HG02623 (cell line): ENCODE measurements at regions not wholly inside any gene's neighbourhood (a gene's known extent, or its start where the extent isn't known, plus 50 kb on each side); places are given as distances from the start of the nearest gene placed in this dataset.

Experiments
- ATAC-seq: cut with Tn5 transposase; IDR thresholded peaks from one replicate; pipeline ENCODE4 v1.9.1; 2021; ENCODE audit warnings: moderate library complexity; ENCODE audit not compliant: unreplicated experiment

- no peak for ATAC-seq
Measured at GRCh38 chr9:86836266-86836665, 111.0 kb downstream of the GAS1 start.

DNA sequence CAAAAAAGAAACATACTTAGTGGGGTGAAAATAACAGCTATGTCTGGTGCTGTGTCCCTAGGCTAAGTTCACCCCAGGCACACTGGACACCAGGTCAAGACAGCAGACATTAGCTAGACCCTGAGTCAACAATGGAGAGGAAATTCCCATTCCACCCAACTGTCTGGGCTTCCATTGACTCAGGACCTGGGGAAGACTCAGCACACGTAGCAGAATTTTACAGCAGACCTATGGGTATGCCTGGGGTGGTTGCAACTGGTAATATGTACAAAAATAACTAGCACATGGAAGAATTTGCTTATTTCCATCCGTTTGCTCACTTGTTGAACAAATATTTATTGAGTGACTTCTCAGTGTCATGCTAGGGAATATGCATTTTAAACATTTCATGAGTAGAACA, 117.0 kb downstream of the GAS1 start:
- no peak for ATAC-seq

- no peak for ATAC-seq
Measured at GRCh38 chr9:86829496-86830046, 117.7 kb downstream of the GAS1 start.

DNA sequence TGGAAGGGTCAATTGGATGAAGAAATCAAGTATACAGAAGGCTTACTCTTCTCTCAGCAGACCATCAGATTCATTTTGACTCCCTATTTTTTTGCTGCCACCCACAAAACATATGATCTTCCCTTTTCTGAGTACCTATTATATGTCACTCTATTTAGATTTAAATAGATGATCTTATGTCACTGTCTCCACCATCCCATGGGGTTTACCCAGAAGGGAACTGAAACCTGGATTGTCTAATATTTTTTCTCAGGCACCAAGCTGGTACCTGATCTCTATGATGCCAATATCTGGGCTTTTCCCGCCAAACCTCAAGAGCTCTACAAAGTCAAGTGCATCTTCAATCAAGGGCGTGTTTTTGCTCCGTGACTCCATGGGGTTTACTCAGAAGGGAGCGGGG, 118.7 kb downstream of the GAS1 start:
- ATAC-seq: no peak

- ATAC-seq: no peak
Measured at GRCh38 chr9:86827893-86828292, 119.4 kb downstream of the GAS1 start.

GRCh38 chr9:86825299-86825698, 122.0 kb downstream of the GAS1 start:
- no peak for ATAC-seq

DNA sequence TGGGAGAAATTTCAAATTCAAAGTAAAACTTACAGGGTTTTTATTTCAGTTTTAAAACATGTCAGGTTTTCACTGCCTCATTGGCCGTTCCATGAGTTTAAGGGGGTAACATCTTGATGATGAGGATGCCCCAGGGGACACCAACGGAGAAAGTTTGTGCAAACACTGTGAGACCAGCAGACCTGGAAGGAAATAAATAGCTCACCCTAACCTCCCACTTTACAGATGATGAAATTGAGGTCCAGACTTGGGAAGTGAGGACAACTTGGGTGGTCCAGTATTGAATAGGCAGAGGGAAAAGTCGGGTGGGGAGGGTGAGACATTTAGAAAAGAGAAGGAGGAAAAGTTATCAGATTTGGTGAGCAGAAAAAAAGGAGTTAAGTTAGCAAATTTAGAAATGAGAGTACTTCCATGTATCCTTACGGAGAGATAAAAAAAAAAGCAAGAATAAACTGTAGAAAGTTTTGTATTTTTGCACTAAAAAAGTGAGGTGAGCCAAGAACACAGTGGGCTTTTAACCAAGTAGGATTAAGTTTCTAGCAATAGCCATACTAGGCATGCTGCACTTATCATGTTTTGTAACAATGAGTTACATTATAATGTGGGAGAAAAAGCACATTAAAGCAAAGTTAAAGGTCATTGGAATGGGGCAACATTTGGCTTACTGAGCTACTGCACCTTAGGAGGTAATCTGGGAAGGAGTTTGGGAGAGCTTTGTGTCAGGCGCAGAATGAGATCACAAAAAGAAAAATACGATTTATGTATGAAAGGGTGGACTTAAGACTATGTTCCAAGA, 125.1 kb downstream of the GAS1 start:
- no peak for ATAC-seq

GRCh38 chr9:86821006-86821845, 126.1 kb downstream of the GAS1 start:
- no peak for ATAC-seq

GRCh38 chr9:86819552-86819951, 127.8 kb downstream of the GAS1 start:
- no peak for ATAC-seq

DNA sequence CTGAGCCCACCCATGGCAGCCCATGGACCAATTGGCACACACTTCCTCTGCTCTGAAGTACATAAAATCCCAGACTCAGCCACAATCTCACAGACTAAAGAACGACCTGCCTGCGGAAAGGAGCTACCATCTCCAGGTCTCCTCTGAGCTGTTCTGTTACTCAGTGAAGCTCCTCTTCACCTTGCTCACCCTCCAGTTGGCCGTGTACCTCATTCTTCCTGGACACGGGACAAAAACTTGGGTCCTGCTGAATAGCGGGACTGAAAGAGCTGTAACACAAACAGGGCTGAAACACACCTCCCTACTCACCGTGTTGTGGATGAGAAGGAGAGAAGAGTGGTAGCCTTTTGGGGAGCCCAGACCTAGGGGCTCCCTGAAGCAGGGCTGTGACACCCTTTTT, 128.7 kb downstream of the GAS1 start:
- ATAC-seq: no peak

DNA sequence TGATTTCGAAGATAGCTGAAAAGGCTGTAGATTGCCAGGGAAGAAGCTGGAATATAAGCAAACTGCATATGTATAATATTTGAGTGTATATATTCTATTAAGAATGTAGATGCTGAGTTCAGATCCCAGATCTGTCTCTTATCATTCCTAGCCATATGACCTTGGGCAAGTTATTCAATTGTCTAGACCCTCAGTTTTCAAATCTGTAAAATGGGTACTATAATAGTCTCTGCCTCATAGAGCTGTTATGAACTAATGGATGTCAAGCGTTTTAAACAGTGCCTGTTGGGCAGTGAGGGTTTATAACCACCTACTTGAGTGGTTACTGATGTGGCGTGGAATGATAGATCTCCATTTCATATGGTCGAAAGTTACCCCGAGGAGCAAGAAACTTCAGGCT, 130.4 kb downstream of the GAS1 start:
- no peak for ATAC-seq

- ATAC-seq: no peak
Measured at GRCh38 chr9:86816366-86816765, 130.9 kb downstream of the GAS1 start.

DNA sequence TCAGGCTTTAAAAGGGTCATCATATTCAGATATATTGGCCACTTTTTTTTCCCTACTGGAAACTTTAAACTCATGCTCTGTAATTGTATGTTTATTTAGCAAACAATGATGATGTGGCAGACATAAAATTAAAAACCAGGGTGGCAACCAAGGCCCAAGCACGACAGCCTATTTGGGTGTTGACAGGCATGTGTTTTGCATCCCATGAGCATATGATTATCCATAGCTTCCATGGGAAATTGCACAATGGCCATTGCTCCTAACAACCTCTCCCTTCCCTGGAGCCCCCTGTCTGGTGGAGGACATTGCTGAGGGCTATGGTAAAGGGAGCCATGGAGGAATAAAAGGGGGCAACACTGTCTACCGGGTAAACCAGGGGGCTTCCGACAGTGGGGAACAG, 134.7 kb downstream of the GAS1 start:
- ATAC-seq: no peak

DNA sequence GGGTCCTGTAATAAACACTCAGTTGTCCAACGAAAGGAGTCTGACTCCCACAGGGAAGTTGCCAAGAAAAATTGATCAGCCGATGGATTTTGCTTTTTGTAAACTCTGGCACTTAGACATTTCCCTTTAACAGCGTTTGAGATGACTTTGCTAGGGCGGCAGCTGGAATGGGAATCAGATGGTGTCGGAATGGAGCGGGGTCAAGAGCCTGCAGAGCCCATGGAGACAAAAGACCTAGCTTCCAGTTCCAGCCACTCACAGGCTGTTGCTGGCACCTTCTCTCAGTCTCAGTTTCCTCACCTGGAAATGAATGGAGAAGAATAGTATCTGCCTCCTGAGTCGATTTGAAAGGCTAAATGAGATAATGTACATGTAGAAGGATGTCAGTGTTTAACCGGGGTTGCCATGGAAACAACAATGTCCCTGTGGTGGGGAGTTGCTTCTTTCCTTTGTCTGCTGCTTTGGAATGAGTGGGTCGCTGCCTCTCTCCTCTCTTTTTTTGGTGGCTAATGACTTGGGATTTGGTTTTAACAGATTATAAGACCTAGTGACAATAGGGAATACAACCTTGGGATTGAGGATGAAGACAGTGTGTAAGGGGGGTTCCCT, 137.4 kb downstream of the GAS1 start:
- no peak for ATAC-seq

GRCh38 chr9:86809151-86809550, 138.2 kb downstream of the GAS1 start:
- no peak for ATAC-seq

DNA sequence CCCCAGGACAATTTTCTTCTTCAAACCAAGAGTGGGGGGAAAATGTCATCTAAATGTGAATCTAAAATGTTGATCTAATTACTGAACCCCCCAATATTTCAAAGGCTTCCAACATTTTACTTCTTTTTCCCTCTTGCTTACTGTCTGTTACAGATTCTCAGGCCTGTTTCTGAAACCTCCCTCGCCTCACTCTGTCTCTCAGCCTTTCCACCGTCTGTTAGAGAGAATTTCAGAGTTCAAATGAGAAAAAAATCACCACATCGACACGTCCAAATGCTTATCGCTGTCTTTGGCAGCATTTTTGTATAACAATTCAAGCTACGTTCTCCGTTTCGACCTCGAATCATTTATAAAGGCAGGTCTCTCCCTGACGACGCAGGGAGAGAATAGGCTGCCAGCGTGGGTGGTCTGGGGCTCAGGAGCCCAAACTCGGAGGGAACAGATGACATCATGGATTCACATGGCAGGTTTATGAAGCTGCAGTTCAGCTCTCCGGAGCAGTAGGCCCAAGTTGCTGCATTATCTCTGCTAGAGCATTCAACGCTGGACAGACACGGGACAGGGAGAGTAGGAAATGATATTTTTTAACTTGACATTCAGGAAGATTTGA, 139.8 kb downstream of the GAS1 start:
- ATAC-seq: no peak

DNA sequence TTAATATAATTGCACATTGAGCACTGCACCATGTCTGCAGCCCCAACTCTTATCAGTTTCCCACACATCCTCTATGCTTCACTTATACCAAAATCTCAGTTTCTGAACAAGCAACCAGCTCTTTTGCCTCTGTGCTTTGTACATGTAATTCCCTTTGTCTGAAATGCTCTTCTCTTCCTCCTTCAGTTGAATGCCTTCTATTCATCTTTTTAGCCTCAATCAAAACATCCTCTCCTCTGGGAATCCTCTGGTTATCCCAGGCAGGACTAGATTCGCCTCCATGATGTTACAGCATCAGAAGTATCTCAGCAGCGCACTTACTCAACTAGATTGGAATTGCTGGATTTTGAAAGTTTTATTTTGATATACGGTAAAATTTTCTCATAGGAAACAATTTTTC, 143.3 kb downstream of the GAS1 start:
- no peak for ATAC-seq

DNA sequence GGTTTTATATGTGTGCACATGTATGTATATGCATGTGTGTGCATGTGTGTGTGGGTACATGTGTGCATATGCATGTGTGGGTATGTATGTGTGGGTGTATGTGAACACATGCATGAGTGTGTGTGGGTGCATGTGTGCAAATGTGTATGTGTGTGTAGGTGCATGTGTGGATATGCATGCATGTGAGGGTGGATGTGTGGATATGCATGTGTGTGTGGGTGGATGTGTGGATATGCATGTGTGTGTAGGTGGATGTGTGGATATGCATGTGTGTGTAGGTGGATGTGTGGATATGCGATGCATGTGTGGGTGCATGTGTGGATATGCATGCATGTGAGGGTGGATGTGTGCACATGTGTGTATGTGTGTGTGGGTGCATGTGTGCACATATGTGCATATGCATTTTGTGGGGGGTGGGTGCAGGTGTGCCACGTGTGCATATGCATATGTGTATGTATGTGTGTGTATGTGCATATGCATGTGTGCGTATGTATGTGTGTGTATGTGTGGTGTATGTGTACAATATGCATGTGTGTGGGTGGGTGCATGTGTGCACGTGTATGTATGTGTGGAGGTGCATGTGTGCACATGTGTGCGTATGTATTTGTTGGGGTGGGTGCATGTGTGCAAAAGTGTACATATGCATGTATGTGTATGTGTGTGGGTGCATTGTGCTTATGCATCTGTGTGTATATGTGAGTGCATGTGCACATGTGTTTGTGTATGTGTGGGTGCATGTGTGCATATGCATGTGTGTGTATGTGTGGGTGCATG, 144.2 kb downstream of the GAS1 start:
- no peak for ATAC-seq

GRCh38 chr9:86801246-86801645, 146.1 kb downstream of the GAS1 start:
- no peak for ATAC-seq

DNA sequence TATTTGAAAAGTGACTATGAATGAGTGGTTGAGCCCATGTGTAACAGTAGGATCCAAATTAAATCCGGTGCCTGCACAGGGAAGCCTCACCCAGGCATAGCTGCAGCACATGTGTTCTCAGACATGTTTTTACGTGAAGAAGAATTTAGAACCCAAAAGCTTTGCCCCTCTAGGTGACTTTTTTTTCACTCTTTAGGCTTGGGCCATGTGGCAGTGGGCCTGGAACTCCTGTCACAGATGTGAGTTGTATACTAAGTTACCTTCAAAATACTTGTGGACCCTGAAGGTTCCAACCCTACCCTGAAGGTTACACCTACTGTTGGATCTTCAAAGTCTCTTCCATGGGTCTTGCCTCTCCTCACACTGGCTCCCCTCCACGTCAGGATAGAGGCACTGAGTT, 146.6 kb downstream of the GAS1 start:
- no peak for ATAC-seq
